ENCODE measurements at regions not wholly inside any gene's neighbourhood (a gene's known extent, or its start where the extent isn't known, plus 50 kb on each side); places are given as distances from the start of the nearest gene placed in this dataset.

GRCh38 chr5:25604681-25605080 lies 959.9 kb upstream of the CDH10 start:
- TF ChIP-seq, protein P1, sequence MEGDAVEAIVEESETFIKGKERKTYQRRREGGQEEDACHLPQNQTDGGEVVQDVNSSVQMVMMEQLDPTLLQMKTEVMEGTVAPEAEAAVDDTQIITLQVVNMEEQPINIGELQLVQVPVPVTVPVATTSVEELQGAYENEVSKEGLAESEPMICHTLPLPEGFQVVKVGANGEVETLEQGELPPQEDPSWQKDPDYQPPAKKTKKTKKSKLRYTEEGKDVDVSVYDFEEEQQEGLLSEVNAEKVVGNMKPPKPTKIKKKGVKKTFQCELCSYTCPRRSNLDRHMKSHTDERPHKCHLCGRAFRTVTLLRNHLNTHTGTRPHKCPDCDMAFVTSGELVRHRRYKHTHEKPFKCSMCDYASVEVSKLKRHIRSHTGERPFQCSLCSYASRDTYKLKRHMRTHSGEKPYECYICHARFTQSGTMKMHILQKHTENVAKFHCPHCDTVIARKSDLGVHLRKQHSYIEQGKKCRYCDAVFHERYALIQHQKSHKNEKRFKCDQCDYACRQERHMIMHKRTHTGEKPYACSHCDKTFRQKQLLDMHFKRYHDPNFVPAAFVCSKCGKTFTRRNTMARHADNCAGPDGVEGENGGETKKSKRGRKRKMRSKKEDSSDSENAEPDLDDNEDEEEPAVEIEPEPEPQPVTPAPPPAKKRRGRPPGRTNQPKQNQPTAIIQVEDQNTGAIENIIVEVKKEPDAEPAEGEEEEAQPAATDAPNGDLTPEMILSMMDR (IDR thresholded peaks at IDR 0.05; ENCODE audit: insufficient read depth, low read length): no peak
- no peak for TF ChIP-seq POLR2AphosphoS5 (IDR thresholded peaks at IDR 0.05; ENCODE audit: low read depth)
- TF ChIP-seq REST (IDR thresholded peaks at IDR 0.05; ENCODE audit: insufficient replicate concordance, low read depth): no peak
- TF ChIP-seq GABPA (IDR thresholded peaks at IDR 0.05; ENCODE audit: low read depth): no peak

All from HL-60 (cell line).